Amniotic stem cell (primary cell): ENCODE measurements at regions not wholly inside any gene's neighbourhood (a gene's known extent, or its start where the extent isn't known, plus 50 kb on each side); places are given as distances from the start of the nearest gene placed in this dataset.

Experiments
- DNase-seq: peaks from one replicate; lab custom pipeline; 2025; lab: John Stamatoyannopoulos, UW

DNA sequence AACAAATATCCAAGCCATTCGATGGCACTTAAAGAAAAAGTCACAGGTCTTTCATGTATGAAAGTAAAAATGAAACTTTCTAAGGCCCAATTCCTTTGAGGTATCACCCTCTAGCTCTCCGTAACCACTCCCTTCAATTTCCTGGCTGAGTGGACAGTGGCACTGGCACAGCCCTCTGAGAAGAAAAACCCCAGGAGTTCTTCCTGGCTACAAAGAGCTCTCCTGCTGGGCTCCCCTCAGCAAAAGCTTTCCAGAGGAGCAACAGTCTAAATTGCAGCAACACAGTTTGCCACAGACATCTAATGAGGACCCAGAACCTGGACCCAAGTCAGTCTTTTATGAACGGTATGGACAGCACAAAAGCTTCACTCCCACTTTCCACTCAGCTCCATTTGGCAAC lies 71.8 kb downstream of the FUNDC1 start:
- no peak for DNase-seq

DNA sequence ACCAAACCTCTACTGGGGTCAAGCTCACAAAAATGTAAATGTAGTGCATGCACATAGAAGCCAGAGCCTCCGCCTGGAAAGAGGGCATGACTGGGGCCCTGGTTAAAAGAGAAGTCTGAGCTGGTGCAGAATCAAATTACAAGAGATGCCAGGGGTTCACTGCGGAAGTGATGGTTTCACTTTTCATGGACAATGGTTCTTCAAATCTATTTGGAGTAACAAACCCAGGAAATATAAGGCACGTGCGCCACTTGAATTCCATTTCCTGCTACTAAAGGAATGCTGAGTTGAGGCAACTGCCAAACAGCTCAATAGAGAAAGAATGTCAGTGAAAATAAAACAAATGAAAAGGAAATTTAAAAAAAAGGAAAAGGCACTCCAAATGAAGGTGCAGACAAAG lies 79.8 kb downstream of the FUNDC1 start:
- no peak for DNase-seq

GRCh38 chrX:44459501-44459900 lies 83.2 kb downstream of the FUNDC1 start:
- DNase-seq: no peak

GRCh38 chrX:44456685-44457084 lies 86.0 kb downstream of the FUNDC1 start:
- no peak for DNase-seq

DNA sequence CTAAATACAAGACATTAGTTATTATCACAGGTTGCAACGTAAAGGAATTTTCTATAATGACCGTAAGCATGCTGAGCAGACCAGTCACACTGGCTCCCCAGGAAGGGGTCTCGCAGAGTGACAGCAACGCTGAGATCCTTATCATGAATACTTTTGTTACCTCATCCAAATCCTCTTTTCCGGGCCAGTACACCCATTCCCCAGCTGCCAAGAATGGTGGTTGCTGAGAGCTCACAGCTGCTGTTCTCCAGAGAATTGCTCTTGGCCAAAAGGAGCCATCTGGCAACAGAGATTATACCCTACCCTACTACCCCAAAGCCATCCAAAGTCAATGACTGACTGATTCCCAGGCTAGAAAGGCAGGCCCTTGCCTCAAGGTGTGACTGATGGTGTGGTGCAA lies 91.6 kb downstream of the FUNDC1 start:
- no peak for DNase-seq

DNA sequence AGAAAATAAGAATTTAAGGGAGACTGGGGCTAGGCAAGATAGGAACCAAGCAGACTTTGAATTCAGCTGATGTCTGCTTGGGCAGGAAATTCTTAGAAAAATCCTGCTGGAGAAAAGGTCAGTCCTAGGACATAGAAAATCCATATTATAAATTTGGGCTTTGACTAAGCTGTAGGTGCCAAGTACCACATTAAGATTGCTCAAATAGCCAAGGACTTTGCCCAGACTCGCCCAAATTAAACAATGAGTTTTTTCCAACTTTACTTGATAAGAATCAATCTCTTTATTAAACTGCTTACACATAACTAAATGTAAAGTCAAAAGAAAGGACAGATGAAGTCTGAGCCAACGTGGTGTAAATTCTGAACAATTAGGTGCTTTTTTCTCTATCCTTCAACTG lies 95.4 kb downstream of the FUNDC1 start:
- DNase-seq: no peak

DNA sequence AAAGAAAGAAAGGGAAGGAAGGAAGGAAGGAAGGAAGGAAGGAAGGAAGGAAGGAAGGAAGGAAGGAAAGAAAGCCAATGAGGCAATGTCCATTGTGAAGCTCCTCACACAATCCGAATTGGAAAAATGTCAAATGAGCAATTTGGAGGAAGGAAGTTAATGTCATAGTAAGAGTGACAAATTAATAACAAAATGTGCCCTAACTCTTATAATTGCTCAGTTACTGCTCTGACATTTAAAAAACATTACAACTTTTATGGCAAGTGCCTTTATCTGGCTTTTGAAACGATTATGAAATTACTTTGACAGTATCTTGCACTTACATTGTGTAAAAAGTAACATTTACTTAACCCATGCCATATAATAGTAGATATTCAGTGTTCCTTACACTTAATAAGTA lies 96.5 kb upstream of the EFHC2 start:
- DNase-seq: no peak

DNA sequence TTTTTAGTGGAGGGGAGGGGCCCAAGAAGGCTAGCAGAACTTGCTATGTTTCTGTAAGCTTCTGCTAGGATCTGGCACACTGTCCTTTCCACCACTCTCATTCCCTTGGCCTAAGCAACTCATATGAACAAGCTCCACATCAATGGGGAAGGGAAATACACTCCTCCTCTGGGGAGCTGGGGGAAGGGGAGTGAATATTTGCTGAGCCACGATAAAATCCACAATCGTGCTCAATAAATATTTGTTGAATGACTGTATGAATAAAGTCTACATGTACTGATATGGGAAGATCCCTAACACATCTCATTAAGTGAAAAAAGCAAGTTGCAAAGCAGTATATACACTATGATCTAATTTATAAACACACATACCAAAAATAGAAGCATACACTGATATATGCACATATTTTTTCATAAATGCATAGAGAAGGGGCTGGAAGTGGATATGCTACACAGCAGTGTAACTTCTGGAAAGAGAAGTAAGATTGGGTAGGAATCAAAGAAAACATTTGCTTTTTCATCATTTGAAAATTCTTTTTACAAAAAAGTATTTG lies 95.8 kb upstream of the EFHC2 start:
- no peak for DNase-seq

DNA sequence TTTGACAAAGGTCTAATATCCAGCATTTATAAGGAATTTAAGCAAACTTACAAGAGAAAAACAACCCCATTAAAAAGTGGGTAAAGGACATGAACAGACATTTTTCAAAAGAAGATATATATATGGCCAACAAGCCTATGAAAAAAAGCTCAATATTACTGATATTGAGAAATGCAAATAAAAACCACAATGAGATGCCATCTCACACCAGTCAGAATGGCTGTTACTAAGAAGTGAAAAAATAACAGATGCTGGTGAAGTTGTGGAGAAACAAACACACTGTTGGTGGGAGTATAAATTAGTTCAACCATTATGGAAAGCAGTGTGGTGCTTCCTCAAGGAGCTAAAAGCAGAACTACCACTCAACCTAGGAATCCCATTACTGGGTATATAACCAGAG lies 91.6 kb upstream of the EFHC2 start:
- no peak for DNase-seq

GRCh38 chrX:44433556-44433955 lies 90.1 kb upstream of the EFHC2 start:
- no peak for DNase-seq

GRCh38 chrX:44432641-44433040 lies 89.2 kb upstream of the EFHC2 start:
- no peak for DNase-seq

- no peak for DNase-seq
Observed at GRCh38 chrX:44431194-44431593, 87.7 kb upstream of the EFHC2 start.

GRCh38 chrX:44428989-44429627 lies 85.6 kb upstream of the EFHC2 start:
- DNase-seq: no peak

GRCh38 chrX:44422631-44423030 lies 79.2 kb upstream of the EFHC2 start:
- no peak for DNase-seq

- DNase-seq: no peak
Observed at GRCh38 chrX:44415639-44416386, 72.3 kb upstream of the EFHC2 start.

- no peak for DNase-seq
Observed at GRCh38 chrX:44401151-44401550, 57.7 kb upstream of the EFHC2 start.

GRCh38 chrX:44400588-44400987 lies 57.1 kb upstream of the EFHC2 start:
- peak; percentile 69 for DNase-seq

DNA sequence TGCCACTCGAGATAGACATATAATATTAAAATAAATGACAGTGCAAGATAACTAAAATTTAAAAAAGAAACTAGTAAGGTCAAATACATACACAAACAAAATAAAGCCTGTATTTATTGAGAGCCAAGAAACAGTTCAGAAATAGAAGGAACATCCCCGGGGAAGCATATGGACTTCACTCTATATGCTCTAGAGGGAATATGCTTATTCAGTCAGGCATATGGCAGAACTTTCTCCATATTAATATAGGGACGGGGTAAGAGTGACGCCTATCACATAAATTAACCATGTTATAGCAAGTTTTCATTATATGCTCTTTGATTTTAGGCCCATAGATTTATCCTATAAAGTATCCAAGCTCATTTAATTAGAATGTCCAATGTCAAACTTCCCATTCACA lies 56.7 kb upstream of the EFHC2 start:
- no peak for DNase-seq
